Vagina (tissue), 2 donors: ENCODE measurements at regions not wholly inside any gene's neighbourhood (a gene's known extent, or its start where the extent isn't known, plus 50 kb on each side); places are given as distances from the start of the nearest gene placed in this dataset.

ENCODE experiments used
- CTCF ChIP-seq, 3 experiments: fragments of 450-650 bp in 2 of 3; fragments of 200-600 bp in 1 of 3; sonication (generic) in 1 of 3; IDR thresholded peaks; one replicate each; pipeline ENCODE4 v1.5.1; 2017 to 2019; ENCODE audit warnings: antibody characterized with exemption in 3 of 3, mild to moderate bottlenecking in 2 of 3, moderate library complexity in 2 of 3
- POLR2A ChIP-seq, 2 donors: fragments of 450-650 bp; IDR thresholded peaks; one replicate each; pipeline ENCODE4 v1.6.1; 2017; ENCODE audit warnings: antibody characterized with exemption in 2 of 2, mild to moderate bottlenecking in 2 of 2, moderate library complexity in 2 of 2
- POLR2AphosphoS5 ChIP-seq, 2 donors: sonication (generic); formaldehyde crosslinking; IDR thresholded peaks; one replicate each; pipeline ENCODE4 v1.9.0; 2017; ENCODE audit warnings: antibody characterized with exemption in 2 of 2, mild to moderate bottlenecking in 2 of 2, low read depth in 1 of 2; ENCODE audit not compliant: insufficient read depth in 1 of 2

GRCh38 chr1:5312862-5313261 is 658.5 kb downstream of the AJAP1 start:
- TF ChIP-seq CTCF (IDR thresholded peaks at IDR 0.05) = no peak
- TF ChIP-seq POLR2AphosphoS5 (IDR thresholded peaks at IDR 0.05; ENCODE audit: insufficient read depth in 1 of 2, low read depth in 1 of 2) = no peak
- no peak for TF ChIP-seq POLR2A (IDR thresholded peaks at IDR 0.05)
